K562 (cell line): ENCODE measurements at regions not wholly inside any gene's neighbourhood (a gene's known extent, or its start where the extent isn't known, plus 50 kb on each side); places are given as distances from the start of the nearest gene placed in this dataset.

Source experiments
- ATAC-seq: fragments of 200-7000 bp; cut with Tn5 transposase; 3 replicates; pipeline ENCODE4 v1.9.1; 2020; ENCODE audit warnings: moderate library complexity
- BruUV-seq: library from RNA; stranded (reverse); fragments of 400-500 nt; replicated peaks from 2 replicates; lab custom pipeline; 2021; lab: Mats Ljungman, UMichigan
- CTCF ChIA-PET: fragments of 300-600 bp; formaldehyde crosslinking; extraction: SDS; loops from one replicate; lab custom pipeline; 2021; ENCODE audit warnings: low intra/inter-chr PET ratio; lab: Yijun Ruan, JAX
- POLR2A ChIA-PET: fragments of 300-600, 350-650 bp; sonication (Branson Sonifier 250); formaldehyde crosslinking; extraction: SDS; loops from one replicate; lab custom pipeline; 2021; ENCODE audit warnings: antibody characterized with exemption, inconsistent platforms; lab: Yijun Ruan, JAX
- DNase-seq, 4 experiments: peaks; one replicate each; pipeline versions ENCODE4 v3.0.0 to v3.0.0-alpha.2; 2011 to 2018; ENCODE audit warnings: low spot score in 3 of 4, mixed read lengths in 3 of 4; ENCODE audit errors: extremely low read depth in 1 of 4
- FAIRE-seq: peaks from 2 replicates; lab custom pipeline; 2011; peaks lifted over from hg19 to GRCh38; lab: Jason Lieb, UNC
- H2AFZ ChIP-seq: 2 replicates; pipeline ENCODE4 v1.6.0; 2011; ENCODE audit warnings: low read depth, low read length, control low read depth, inconsistent platforms
- H3K27ac ChIP-seq: fragments of 200-600 bp; 3 replicates; pipeline ENCODE4 v1.8.0; 2011; ENCODE audit warnings: low read depth, mild to moderate bottlenecking, control low read depth, inconsistent platforms, low read length, moderate library complexity, mixed read lengths; ENCODE audit errors: extremely low read depth
- H3K27me3 ChIP-seq, 2 experiments: fragments of 300-600 bp in 1 of 2; 2 replicates in 1 of 2; 3 replicates in 1 of 2; pipeline versions ENCODE4 v1.6.0 to v1.8.0; 2011; ENCODE audit warnings: inconsistent platforms in 2 of 2, low read length in 2 of 2, mild to moderate bottlenecking in 1 of 2, mixed read lengths in 1 of 2, moderate library complexity in 1 of 2; ENCODE audit not compliant: control insufficient read depth in 2 of 2, insufficient read depth in 2 of 2
- H3K36me3 ChIP-seq: fragments of 300-600 bp; 3 replicates; pipeline ENCODE4 v1.8.0; 2011; ENCODE audit warnings: mild to moderate bottlenecking, low read length, inconsistent platforms; ENCODE audit not compliant: control insufficient read depth, insufficient read depth
- H3K4me1 ChIP-seq, 2 experiments: fragments of 200-600 bp in 1 of 2; replicated peaks in 1 of 2; 2 replicates in 1 of 2; 3 replicates in 1 of 2; pipeline versions ENCODE4 v1.5.1 to v1.8.0; 2011; ENCODE audit warnings: inconsistent platforms in 2 of 2, low read length in 2 of 2, mild to moderate bottlenecking in 1 of 2, mixed read lengths in 1 of 2, moderate library complexity in 1 of 2; ENCODE audit not compliant: control insufficient read depth in 2 of 2, insufficient read depth in 2 of 2
- H3K4me2 ChIP-seq: 2 replicates; pipeline ENCODE4 v1.6.1; 2011; ENCODE audit warnings: low read length, control low read depth, inconsistent platforms, mixed read lengths; ENCODE audit not compliant: insufficient read depth
- H3K4me3 ChIP-seq: fragments of 200-600 bp; sonication (generic), shearing (Covaris generic); 2 replicates; pipeline ENCODE4 v1.5.1; 2016; ENCODE audit warnings: control low read depth, inconsistent platforms
- H3K79me2 ChIP-seq: fragments of 200-600 bp; 3 replicates; pipeline ENCODE4 v1.8.0; 2011; ENCODE audit warnings: low read length, inconsistent platforms; ENCODE audit not compliant: control insufficient read depth, insufficient read depth
- H3K9ac ChIP-seq, 2 experiments: 2 replicates each; pipeline versions ENCODE4 v1.6.0 to v1.6.1; 2011; ENCODE audit warnings: low read depth in 2 of 2, low read length in 2 of 2, control low read depth in 1 of 2, inconsistent platforms in 1 of 2, mild to moderate bottlenecking in 1 of 2, mixed read lengths in 1 of 2; ENCODE audit not compliant: insufficient read depth in 1 of 2
- H3K9me1 ChIP-seq: one replicate; pipeline ENCODE4 v1.6.0; 2011; ENCODE audit warnings: inconsistent platforms, mild to moderate bottlenecking, low read length, moderate library complexity; ENCODE audit not compliant: control insufficient read depth, insufficient read depth
- H3K9me3 ChIP-seq: replicated peaks from 2 replicates; pipeline ENCODE4 v1.5.1; 2011; ENCODE audit warnings: low read depth, low read length, inconsistent platforms; ENCODE audit not compliant: control insufficient read depth, insufficient read depth
- H4K20me1 ChIP-seq: replicated peaks from 2 replicates; pipeline ENCODE4 v1.6.1; 2011; ENCODE audit warnings: low read length, inconsistent platforms, mixed read lengths; ENCODE audit not compliant: control insufficient read depth, insufficient read depth
- HNRNPK ChIP-seq: fragments of 200-400 bp; formaldehyde crosslinking; IDR thresholded peaks from one replicate; pipeline ENCODE4 v1.6.1; 2018; ENCODE audit warnings: mild to moderate bottlenecking, low read depth, low read length; ENCODE audit not compliant: poor library complexity, severe bottlenecking
- MTA3 ChIP-seq: fragments of 450-650 bp; formaldehyde crosslinking; IDR thresholded peaks from 2 replicates; pipeline ENCODE4 v1.6.1; 2017; ENCODE audit warnings: mild to moderate bottlenecking, borderline replicate concordance
- MYC ChIP-seq, 2 experiments: fragments of 250-450 bp in 1 of 2; sonication (Bioruptor Pico) in 1 of 2; IDR thresholded peaks; 2 replicates each; pipeline versions ENCODE4 v1.5.1 to v1.6.1; 2012 to 2021; ENCODE audit warnings: low read depth in 2 of 2, borderline replicate concordance in 1 of 2, improper control_type of control experiment in 1 of 2, low read length in 1 of 2, mild to moderate bottlenecking in 1 of 2, moderate library complexity in 1 of 2
- MYNN ChIP-seq, 2 experiments: sonication (generic); formaldehyde crosslinking in 1 of 2; IDR thresholded peaks; 2 replicates each; pipeline versions ENCODE4 v1.5.0 to v1.6.1; 2016 to 2020; ENCODE audit warnings: antibody characterized with exemption in 1 of 2, missing genetic modification reagents in 1 of 2
- PHB ChIP-seq: fragments of 250-450 bp; sonication (Bioruptor Pico); IDR thresholded peaks from 2 replicates; pipeline ENCODE4 v1.5.0; 2021
- POLR2G ChIP-seq: fragments of 200-400 bp; formaldehyde crosslinking; IDR thresholded peaks from 2 replicates; pipeline ENCODE4 v1.6.1; 2017; ENCODE audit warnings: low read depth, mild to moderate bottlenecking, antibody characterized with exemption, low read length, moderate library complexity
- RBM39 ChIP-seq: fragments of 200-400 bp; formaldehyde crosslinking; optimal IDR thresholded peaks from 2 replicates; pipeline ENCODE3; 2018; ENCODE audit warnings: low read depth, low read length
- SRSF1 ChIP-seq: fragments of 200-400 bp; formaldehyde crosslinking; IDR thresholded peaks from 2 replicates; pipeline ENCODE4 v1.6.1; 2017; ENCODE audit warnings: mild to moderate bottlenecking, low read depth, low read length, moderate library complexity
- WHSC1 ChIP-seq: IDR thresholded peaks from one replicate; pipeline ENCODE4 v1.6.1; 2012; ENCODE audit warnings: low read length, control low read depth, inconsistent platforms
- ZKSCAN3 ChIP-seq: fragments of 250-450 bp; sonication (Bioruptor Pico); IDR thresholded peaks from 2 replicates; pipeline ENCODE4 v1.4.0; 2020
- ZNF395 ChIP-seq: fragments of 200-800 bp; sonication (Bioruptor generic); IDR thresholded peaks from 2 replicates; pipeline ENCODE4 v1.6.1; 2017; ENCODE audit warnings: missing genetic modification characterization, missing compliant biosample characterization
- ZSCAN29 ChIP-seq: fragments of 450-650 bp; IDR thresholded peaks from 2 replicates; pipeline ENCODE4 v1.6.1; 2017
- WGBS: fragments of 100-300 bp; shearing (Covaris generic); methylation state at CpG from one replicate; pipeline ENCODE4 v1.1.6; 2016; ENCODE audit warnings: low coverage, mixed read lengths; ENCODE audit not compliant: insufficient coverage; ENCODE audit errors: missing lambda C conversion rate; 5-methylcytosine and 5-hydroxymethylcytosine counted together
- in situ Hi-C: fragments of 300-500 bp; cut with MboI; formaldehyde crosslinking; loops from 4 replicates; pipeline ENCODE4 v1.15.0; 2018; ENCODE audit warnings: inconsistent platforms, mixed read lengths
- intact Hi-C: fragments of 100-400 bp; cut with micrococcal nuclease; formaldehyde crosslinking; loops from 2 replicates; pipeline ENCODE4 v1.14.2; 2022

GRCh38 chr18:24935008-24935407 lies 417.0 kb downstream of the ZNF521 start (continued):
- no peak for TF ChIP-seq MYC (IDR thresholded peaks at IDR 0.05; ENCODE audit: low read depth, low read length)
- no peak for TF ChIP-seq MYC (CRISPR knock-in tag; IDR thresholded peaks at IDR 0.05; ENCODE audit: borderline replicate concordance, low read depth)
- TF ChIP-seq POLR2G = no peak
- no peak for TF ChIP-seq MYNN (IDR thresholded peaks at IDR 0.05)
- no peak for TF ChIP-seq MYNN (CRISPR knock-in tag; IDR thresholded peaks at IDR 0.05)
- no peak for TF ChIP-seq RBM39
- TF ChIP-seq SRSF1 = no peak
- TF ChIP-seq PHB (CRISPR knock-in tag) = no peak

- FAIRE-seq (no peak), ATAC-seq (no peak), DNase-seq (no peak)
- intact Hi-C loops (no loop called here), in situ Hi-C loops (no loop called here)
- ChIA-PET POLR2A (no interaction called here), CTCF (interaction anchor here (0.7 kb wide), 1 partner anchor 961 kb away, joined by 3 read pairs; no protein-coding TSS in a partner anchor)
- Histone ChIP-seq H3K4me2 (no peak overlapping the region), H3K9ac (no peak overlapping the region), H3K36me3 (no peaks in the 10 kb centered on the region), H4K20me1 (no peaks in the 10 kb centered on the region), H3K27ac (no peak overlapping the region), H3K79me2 (no peaks in the 10 kb centered on the region), H3K9me3 (no peaks in the 10 kb centered on the region; the same call in 1 of the 2 replicates), H3K4me1 (no peaks in the 10 kb centered on the region), H3K4me3 (no peak overlapping the region), H3K9me1 (no peaks in the 10 kb centered on the region), H2AFZ (no peak overlapping the region), H3K27me3 (no peaks in the 10 kb centered on the region)
- no TSS peak for BruUV-seq
- no peak for TF ChIP-seq WHSC1
- no peak for TF ChIP-seq ZKSCAN3
- no peak for TF ChIP-seq ZSCAN29
- TF ChIP-seq ZNF395 = no peak
- no peak for TF ChIP-seq MTA3
- TF ChIP-seq HNRNPK = no peak
- 0% methylated on average over 1 of the region's 1 CpG for WGBS
Measured at GRCh38 chr18:24935896-24936295, 416.1 kb downstream of the ZNF521 start.
